GM12878 (cell line): ENCODE measurements at regions not wholly inside any gene's neighbourhood (a gene's known extent, or its start where the extent isn't known, plus 50 kb on each side); places are given as distances from the start of the nearest gene placed in this dataset.

Experiments
- ATAC-seq: fragments of 200-7000 bp; cut with Tn5 transposase; 3 replicates; pipeline ENCODE4 v1.9.1; 2020; ENCODE audit warnings: mild to moderate bottlenecking, moderate library complexity
- BruUV-seq: library from RNA; stranded (reverse); fragments of 400-500 nt; replicated peaks from 2 replicates; lab custom pipeline; 2021; lab: Mats Ljungman, UMichigan
- CTCF ChIA-PET: fragments of 300-600 bp; sonication (Branson Sonifier 250); formaldehyde crosslinking; extraction: SDS; loops from one replicate; lab custom pipeline; 2021; ENCODE audit warnings: inconsistent platforms; lab: Yijun Ruan, JAX
- POLR2A ChIA-PET: fragments of 350-600 bp; formaldehyde crosslinking; extraction: SDS; loops from one replicate; lab custom pipeline; 2021; ENCODE audit warnings: inconsistent platforms; lab: Charles Lee
- RAD21 ChIA-PET: fragments of 300-600 bp; sonication (Branson Sonifier 250); formaldehyde crosslinking; loops from one replicate; lab custom pipeline; 2023; ENCODE audit warnings: antibody characterized with exemption; ENCODE audit not compliant: unreplicated experiment; lab: Charles Lee
- SMC1A ChIA-PET: fragments of 300-600 bp; sonication (Branson Sonifier 250); formaldehyde crosslinking; loops from one replicate; lab custom pipeline; 2023; ENCODE audit not compliant: unreplicated experiment, uncharacterized antibody; lab: Charles Lee
- DNase-seq: peaks from one replicate; pipeline ENCODE4 v3.0.0-alpha.2; 2011; ENCODE audit warnings: low read depth, low spot score
- FAIRE-seq: peaks from 3 replicates; lab custom pipeline; 2011; peaks lifted over from hg19 to GRCh38; lab: Jason Lieb, UNC
- H2AFZ ChIP-seq: 2 replicates; pipeline ENCODE4 v1.6.0; 2011; ENCODE audit warnings: low read depth, low read length, control low read depth; ENCODE audit not compliant: control insufficient read depth
- H3K27ac ChIP-seq: 2 replicates; pipeline ENCODE4 v1.5.1; 2011; ENCODE audit warnings: control low read depth; ENCODE audit not compliant: control insufficient read depth, insufficient read depth
- H3K27me3 ChIP-seq, 2 experiments: replicated peaks in 1 of 2; 2 replicates each; pipeline versions ENCODE4 v1.6.0 to v1.6.1; 2011; ENCODE audit warnings: low read length in 1 of 2; ENCODE audit not compliant: control insufficient read depth in 2 of 2, insufficient read depth in 2 of 2
- H3K36me3 ChIP-seq, 2 experiments: 2 replicates each; pipeline ENCODE4 v1.5.1; 2011; ENCODE audit warnings: low read length in 1 of 2; ENCODE audit not compliant: control insufficient read depth in 2 of 2, insufficient read depth in 2 of 2
- H3K4me1 ChIP-seq: 2 replicates; pipeline ENCODE4 v1.6.1; 2011; ENCODE audit warnings: mild to moderate bottlenecking, low read length, moderate library complexity, mixed read lengths; ENCODE audit not compliant: control insufficient read depth, insufficient read depth
- H3K4me2 ChIP-seq: 2 replicates; pipeline ENCODE4 v1.6.0; 2011; ENCODE audit warnings: control low read depth; ENCODE audit not compliant: control insufficient read depth, insufficient read depth
- H3K4me3 ChIP-seq: fragments of 200-600 bp; sonication (generic); 2 replicates; pipeline ENCODE4 v1.5.1; 2016
- H3K79me2 ChIP-seq: 2 replicates; pipeline ENCODE4 v1.6.0; 2011; ENCODE audit warnings: low read length; ENCODE audit not compliant: control insufficient read depth, insufficient read depth
- H3K9ac ChIP-seq: 2 replicates; pipeline ENCODE4 v1.8.0; 2011; ENCODE audit warnings: low read length, control low read depth, mixed read lengths; ENCODE audit not compliant: control insufficient read depth, insufficient read depth
- H3K9me3 ChIP-seq: replicated peaks from 3 replicates; pipeline ENCODE4 v1.5.1; 2011; ENCODE audit warnings: mild to moderate bottlenecking, low read length; ENCODE audit not compliant: control insufficient read depth, insufficient read depth
- H4K20me1 ChIP-seq: 2 replicates; pipeline ENCODE4 v1.6.0; 2011; ENCODE audit not compliant: control insufficient read depth, insufficient read depth
- CBX3 ChIP-seq: fragments of 200-600 bp; sonication (generic); IDR thresholded peaks from 2 replicates; pipeline ENCODE4 v1.6.1; 2016; ENCODE audit warnings: low read depth, borderline replicate concordance
- CBX5 ChIP-seq: sonication (generic); IDR thresholded peaks from 2 replicates; pipeline ENCODE4 v1.6.1; 2016; ENCODE audit warnings: low read depth, moderate library complexity, mild to moderate bottlenecking, inconsistent platforms
- CREB1 ChIP-seq: IDR thresholded peaks from 2 replicates; pipeline ENCODE4 v1.6.1; 2012; ENCODE audit warnings: low read depth, mild to moderate bottlenecking, inconsistent platforms
- CREM ChIP-seq: IDR thresholded peaks from 2 replicates; pipeline ENCODE4 v1.6.1; 2014; ENCODE audit warnings: antibody characterized with exemption, low read depth
- CTCF ChIP-seq, 3 experiments: IDR thresholded peaks in 2 of 3; conservative IDR thresholded peaks in 1 of 3; 2 replicates each; pipeline ENCODE4 v1.5.1; 2011; ENCODE audit warnings: low read depth in 3 of 3, low read length in 3 of 3, mild to moderate bottlenecking in 3 of 3, control low read depth in 2 of 3, moderate library complexity in 2 of 3, inconsistent platforms in 1 of 3, mixed read lengths in 1 of 3; ENCODE audit not compliant: control insufficient read depth in 2 of 3, insufficient read depth in 1 of 3; ENCODE audit errors: extremely low read depth in 1 of 3
- FOXK2 ChIP-seq: fragments of 450-650 bp; IDR thresholded peaks from 2 replicates; pipeline ENCODE4 v1.6.1; 2017; ENCODE audit warnings: mild to moderate bottlenecking, moderate library complexity
- FOXM1 ChIP-seq: IDR thresholded peaks from 2 replicates; pipeline ENCODE4 v1.6.1; 2012; ENCODE audit warnings: low read depth, mild to moderate bottlenecking, inconsistent platforms, low read length, moderate library complexity
- GATAD2B ChIP-seq: fragments of 450-650 bp; conservative IDR thresholded peaks from 2 replicates; pipeline ENCODE4 v1.6.1; 2017; ENCODE audit warnings: low read depth, mild to moderate bottlenecking, moderate library complexity
- JUNB ChIP-seq: IDR thresholded peaks from 2 replicates; pipeline ENCODE4 v1.6.1; 2016; ENCODE audit warnings: antibody characterized with exemption, mild to moderate bottlenecking
- MTA3 ChIP-seq: IDR thresholded peaks from 2 replicates; pipeline ENCODE4 v1.6.1; 2012; ENCODE audit warnings: low read length, inconsistent platforms, borderline replicate concordance
- NFIC ChIP-seq: IDR thresholded peaks from 2 replicates; pipeline ENCODE4 v1.6.1; 2012; ENCODE audit warnings: low read depth, mild to moderate bottlenecking, inconsistent platforms, low read length, moderate library complexity
- PRDM15 ChIP-seq: fragments of 450-650 bp; formaldehyde crosslinking; IDR thresholded peaks from 2 replicates; pipeline ENCODE4 v1.4.0; 2020; ENCODE audit warnings: mild to moderate bottlenecking, moderate library complexity
- RFX5 ChIP-seq: IDR thresholded peaks from 2 replicates; pipeline ENCODE4 v1.6.1; 2011; ENCODE audit warnings: low read depth, low read length, improper control_type of control experiment
- USF2 ChIP-seq: IDR thresholded peaks from 2 replicates; pipeline ENCODE4 v1.6.1; 2011; ENCODE audit warnings: low read depth, low read length, improper control_type of control experiment, borderline replicate concordance
- YY1 ChIP-seq: IDR thresholded peaks from 2 replicates; pipeline ENCODE4 v1.6.1; 2011; ENCODE audit warnings: low read depth, mild to moderate bottlenecking, low read length
- ZBTB4 ChIP-seq: fragments of 450-650 bp; formaldehyde crosslinking; IDR thresholded peaks from 2 replicates; pipeline ENCODE4 v1.4.0; 2022; ENCODE audit warnings: mild to moderate bottlenecking, moderate library complexity
- WGBS: methylation state at CpG from one replicate; pipeline ENCODE4 v1.1.6; 2016; ENCODE audit warnings: low lambda C conversion rate; ENCODE audit not compliant: insufficient replicate concordance, insufficient coverage; ENCODE audit errors: missing lambda C conversion rate; 5-methylcytosine and 5-hydroxymethylcytosine counted together
- in situ Hi-C: fragments of 300-500 bp; cut with MboI; formaldehyde crosslinking; loops from 9 replicates; pipeline ENCODE4 v1.14.3; 2018; ENCODE audit warnings: mixed read lengths
- intact Hi-C: fragments of 100-400 bp; cut with micrococcal nuclease; formaldehyde crosslinking; loops from one replicate; pipeline ENCODE4 v1.14.2; 2022; ENCODE audit not compliant: unreplicated experiment

GRCh38 chr5:53183880-53184279 is 74.3 kb upstream of the MOCS2 start:
- SMC1A ChIA-PET: no interaction called here
- RAD21 ChIA-PET: no interaction called here
- Histone ChIP-seq H3K27me3 (no peaks in the 10 kb centered on the region), H3K4me2 (no peak overlapping the region), H3K79me2 (no peaks in the 10 kb centered on the region), H3K4me1 (no peaks in the 10 kb centered on the region), H3K9ac (no peak overlapping the region), H3K4me3 (no peak overlapping the region), H2AFZ (no peak overlapping the region), H4K20me1 (no peaks in the 10 kb centered on the region), H3K9me3 (no peaks in the 10 kb centered on the region), H3K36me3 (no peaks in the 10 kb centered on the region), H3K27ac (no peak overlapping the region)
- intact Hi-C loops (no loop called here), in situ Hi-C loops (no loop called here)
- WGBS: 26% methylated on average over 2 of the region's 2 CpGs
- DNase-seq (no peak), ATAC-seq (no peak), FAIRE-seq (no peak)
- CTCF ChIA-PET: interaction anchor here (1.1 kb wide), 1 partner anchor 12 kb away, joined by 3 read pairs; no protein-coding TSS in a partner anchor
- POLR2A ChIA-PET: no interaction called here
- BruUV-seq: no TSS peak
- TF ChIP-seq USF2 (no peak), CBX5 (no peak), NFIC (no peak), CREB1 (no peak), MTA3 (no peak), PRDM15 (no peak), RFX5 (no peak), CTCF (IDR thresholded peaks at IDR 0.05 in 2 of 3, conservative IDR thresholded peaks at IDR 0.05 in 1 of 3; ENCODE audit: control insufficient read depth in 2 of 3, extremely low read depth in 1 of 3, insufficient read depth in 1 of 3, low read depth in 3 of 3, low read length in 3 of 3) (no peak), CREM (no peak), FOXM1 (no peak), GATAD2B (no peak), JUNB (no peak), CBX3 (no peak), FOXK2 (no peak), ZBTB4 (CRISPR knock-in tag) (no peak), YY1 (no peak)
